ENCODE measurements at regions not wholly inside any gene's neighbourhood (a gene's known extent, or its start where the extent isn't known, plus 50 kb on each side); places are given as distances from the start of the nearest gene placed in this dataset.
A peak's percentile ranks its signal among the peaks of the same experiment; 100 is the strongest.

GRCh38 chrX:131827935-131828334, 195.2 kb upstream of the STK26 start:
- no peaks in the 10 kb centered on the region for H3K36me3 ChIP-seq
- no peaks in the 10 kb centered on the region for H3K4me1 ChIP-seq
- H3K27me3 ChIP-seq: no peaks in the 10 kb centered on the region
- no peak for FAIRE-seq
- H3K27ac ChIP-seq: no peak overlapping the region
- WGBS, 2 donors: 49 to 63% methylated on average over 2 of the region's 2 CpGs
- no peak for DNase-seq
- intact Hi-C loops (cut with DNase I): no loop called here
- ATAC-seq: no peak
- H3K4me3 ChIP-seq: no peak overlapping the region
- no peak for TF ChIP-seq CTCF (IDR thresholded peaks at IDR 0.05)
- no peaks in the 10 kb centered on the region for H3K9me3 ChIP-seq

GRCh38 chrX:131828482-131828881, 194.6 kb upstream of the STK26 start:
- TF ChIP-seq CTCF (IDR thresholded peaks at IDR 0.05): no peak
- Histone ChIP-seq H3K4me3 (peak overlapping the region in 1 of 4 donors; percentile 30), H3K27me3 (no peaks in the 10 kb centered on the region), H3K9me3 (no peaks in the 10 kb centered on the region), H3K36me3 (no peaks in the 10 kb centered on the region), H3K27ac (no peak overlapping the region), H3K4me1 (no peaks in the 10 kb centered on the region)
- DNase-seq (no peak), ATAC-seq (no peak), FAIRE-seq (no peak)
- intact Hi-C loops (cut with DNase I): no loop called here

DNA sequence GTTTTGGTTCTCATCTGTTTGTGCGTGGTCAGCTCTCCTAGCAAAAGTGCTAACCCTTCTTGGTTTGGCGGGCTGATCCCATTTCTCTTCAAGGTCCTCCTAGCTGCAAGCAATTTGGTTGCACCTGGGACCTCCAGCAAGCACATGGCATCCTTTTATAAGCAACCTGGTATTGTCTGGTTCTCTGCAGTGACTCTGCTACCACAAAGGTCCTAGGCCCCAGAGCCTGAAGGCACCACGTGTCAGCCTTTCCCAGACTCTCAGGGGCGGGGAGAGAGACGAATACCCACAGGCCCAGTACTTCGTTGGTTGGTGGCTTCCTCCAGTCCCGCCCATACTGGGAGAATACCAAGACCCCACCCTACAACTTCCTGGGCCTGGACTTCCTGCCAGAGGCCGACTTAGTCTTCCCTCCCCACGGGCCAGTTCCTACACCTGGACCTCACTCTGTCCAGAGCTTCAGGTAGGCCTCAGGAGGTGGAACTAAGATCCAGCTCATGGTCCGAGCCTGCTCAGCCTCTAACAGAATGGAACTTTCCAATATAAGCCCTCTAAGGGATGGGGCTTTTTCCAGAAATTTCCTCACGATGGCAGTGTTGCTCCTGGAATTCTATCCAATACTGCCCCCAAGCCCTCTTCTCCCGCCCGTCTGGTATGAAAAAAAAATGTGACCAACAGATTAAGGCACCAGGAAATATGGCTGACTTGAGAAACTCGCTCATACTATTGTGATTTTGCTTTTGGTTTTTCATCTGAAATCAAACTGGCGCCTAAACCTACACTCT, 192.5 kb upstream of the STK26 start:
- Histone ChIP-seq H3K4me3 (peak overlapping the region in 2 of 4 donors; percentile 26 to 30), H3K27me3 (peaks cover 0 to 17% (median 4%) of the 10 kb centered on the region in 4 donors), H3K27ac (peak overlapping the region in 3 of 4 donors; percentile 4 to 55 (median 46)), H3K36me3 (no peaks in the 10 kb centered on the region), H3K4me1 (no peaks in the 10 kb centered on the region), H3K9me3 (no peaks in the 10 kb centered on the region)
- peak; percentile 65 to 88 (median 80) for DNase-seq
- WGBS, 2 donors: 21 to 29% methylated on average over 15 of the region's 15 CpGs
- FAIRE-seq: peak; percentile 86
- peak; percentile 24 to 59 (median 50) for TF ChIP-seq CTCF (IDR thresholded peaks at IDR 0.05)
- intact Hi-C loops (cut with DNase I): no loop called here
- ATAC-seq: peak; percentile 92 to 96 (median 94)

DNA sequence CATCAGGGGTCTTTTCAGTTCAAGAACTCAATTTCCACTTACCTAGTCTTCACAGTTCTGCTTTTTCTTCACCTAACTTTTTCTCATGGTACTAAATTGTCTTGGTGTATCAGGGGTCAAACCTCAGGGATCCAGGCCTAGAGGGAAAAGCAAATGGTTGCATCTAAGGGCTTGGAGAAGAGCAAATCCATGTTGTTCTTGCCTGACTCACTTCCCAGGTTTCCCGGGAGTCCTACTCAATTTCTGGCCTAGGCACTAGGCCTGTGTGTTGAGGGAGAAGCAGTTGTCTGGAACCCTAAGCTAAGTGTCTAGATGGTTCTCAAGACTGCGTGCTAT, 191.9 kb upstream of the STK26 start:
- peak in 2 of 4 donors; percentile 2 to 14 for ATAC-seq
- H3K36me3 ChIP-seq: no peaks in the 10 kb centered on the region
- 62 to 88% methylated on average over 2 of the region's 2 CpGs for WGBS, 2 donors
- peaks cover 0 to 23% (median 7%) of the 10 kb centered on the region in 4 donors for H3K27me3 ChIP-seq
- DNase-seq: no peak
- FAIRE-seq: no peak
- no peaks in the 10 kb centered on the region for H3K9me3 ChIP-seq
- intact Hi-C loops (cut with DNase I): no loop called here
- TF ChIP-seq CTCF (IDR thresholded peaks at IDR 0.05): no peak
- no peaks in the 10 kb centered on the region for H3K4me1 ChIP-seq
- peak overlapping the region in 2 of 4 donors; percentile 26 to 30 for H3K4me3 ChIP-seq
- H3K27ac ChIP-seq: peak overlapping the region in 3 of 4 donors; percentile 4 to 55 (median 46)

GRCh38 chrX:131836161-131836560, 186.9 kb upstream of the STK26 start:
- H3K36me3 ChIP-seq: no peaks in the 10 kb centered on the region
- no peak for ATAC-seq
- no peak for DNase-seq
- intact Hi-C loops (cut with DNase I): no loop called here
- FAIRE-seq: no peak
- no peaks in the 10 kb centered on the region for H3K9me3 ChIP-seq
- H3K4me3 ChIP-seq: no peak overlapping the region
- no peak for TF ChIP-seq CTCF (IDR thresholded peaks at IDR 0.05)
- no peak overlapping the region for H3K27ac ChIP-seq
- H3K4me1 ChIP-seq: no peaks in the 10 kb centered on the region
- peaks cover 0 to 36% (median 9%) of the 10 kb centered on the region in 4 donors for H3K27me3 ChIP-seq
- 61 to 70% methylated on average over 3 of the region's 3 CpGs for WGBS, 2 donors
